ENCODE measurements at regions not wholly inside any gene's neighbourhood (a gene's known extent, or its start where the extent isn't known, plus 50 kb on each side); places are given as distances from the start of the nearest gene placed in this dataset.
"Not testable (repeated sequence)": the region's sequence is repeated elsewhere in the genome, so short reads cannot be mapped to it uniquely, and the experiment has no call there.

- DNase-seq: no peak
These were observed 152.3 kb upstream of the MYRIP start for GRCh38 chr3:39657075-39657474.

GRCh38 chr3:39657775-39658174 lies 151.6 kb upstream of the MYRIP start:
- DNase-seq: no peak

- no peak for DNase-seq
These were observed 144.5 kb upstream of the MYRIP start for GRCh38 chr3:39664931-39665330.

- no peak for DNase-seq
These were observed 144.0 kb upstream of the MYRIP start for GRCh38 chr3:39665441-39665840.

- no peak for DNase-seq
These were observed 141.0 kb upstream of the MYRIP start for GRCh38 chr3:39668420-39668819.

GRCh38 chr3:39671116-39671515 lies 138.3 kb upstream of the MYRIP start:
- no peak for DNase-seq

- DNase-seq: no peak
These were observed 137.8 kb upstream of the MYRIP start for GRCh38 chr3:39671600-39671999.

- no peak for DNase-seq
These were observed 104.0 kb upstream of the MYRIP start for GRCh38 chr3:39705351-39705900.

- no peak for DNase-seq
These were observed 102.0 kb upstream of the MYRIP start for GRCh38 chr3:39707314-39707909.

GRCh38 chr3:39712413-39713048 lies 96.9 kb upstream of the MYRIP start:
- no peak for DNase-seq

GRCh38 chr3:39713341-39713740 lies 96.1 kb upstream of the MYRIP start:
- DNase-seq: not testable (repeated sequence)

- DNase-seq: no peak
These were observed 92.6 kb upstream of the MYRIP start for GRCh38 chr3:39716849-39717248.

- no peak for DNase-seq
These were observed 90.5 kb upstream of the MYRIP start for GRCh38 chr3:39718674-39719595.

- no peak for DNase-seq
These were observed 88.3 kb upstream of the MYRIP start for GRCh38 chr3:39721076-39721475.

- no peak for DNase-seq
These were observed 85.1 kb upstream of the MYRIP start for GRCh38 chr3:39724233-39724846.

- DNase-seq: no peak
These were observed 84.1 kb upstream of the MYRIP start for GRCh38 chr3:39725321-39725720.

GRCh38 chr3:39727415-39727814 lies 82.0 kb upstream of the MYRIP start:
- DNase-seq: no peak

- no peak for DNase-seq
These were observed 75.6 kb upstream of the MYRIP start for GRCh38 chr3:39733804-39734203.

- DNase-seq: not testable (repeated sequence)
These were observed 69.8 kb upstream of the MYRIP start for GRCh38 chr3:39739658-39740057.

- no peak for DNase-seq
These were observed 64.7 kb upstream of the MYRIP start for GRCh38 chr3:39744746-39745145.

- no peak for DNase-seq
These were observed 61.4 kb upstream of the MYRIP start for GRCh38 chr3:39748002-39748401.

GRCh38 chr3:39748763-39749162 lies 60.6 kb upstream of the MYRIP start:
- DNase-seq: no peak

- DNase-seq: no peak
These were observed 58.7 kb upstream of the MYRIP start for GRCh38 chr3:39750712-39751111.
